Kidney glomerular epithelial cell (primary cell): ENCODE measurements at regions not wholly inside any gene's neighbourhood (a gene's known extent, or its start where the extent isn't known, plus 50 kb on each side); places are given as distances from the start of the nearest gene placed in this dataset.

Experiments
- DNase-seq: peaks from one replicate; lab custom pipeline; 2025; lab: John Stamatoyannopoulos, UW

GRCh38 chr2:103959174-103960128 lies 894.5 kb upstream of the POU3F3 start:
- DNase-seq: peak; percentile 41

- no peak for DNase-seq
These were observed 893.8 kb upstream of the POU3F3 start for GRCh38 chr2:103960129-103960513.

GRCh38 chr2:103960951-103961350 lies 893.0 kb upstream of the POU3F3 start:
- no peak for DNase-seq

GRCh38 chr2:103961862-103962261 lies 892.1 kb upstream of the POU3F3 start:
- DNase-seq: no peak

GRCh38 chr2:103962670-103963069 lies 891.2 kb upstream of the POU3F3 start:
- no peak for DNase-seq

GRCh38 chr2:103963146-103963725 lies 890.7 kb upstream of the POU3F3 start:
- no peak for DNase-seq

- DNase-seq: no peak
These were observed 876.7 kb upstream of the POU3F3 start for GRCh38 chr2:103977241-103977640.

GRCh38 chr2:103977668-103978067 lies 876.2 kb upstream of the POU3F3 start:
- DNase-seq: no peak

- DNase-seq: no peak
These were observed 873.5 kb upstream of the POU3F3 start for GRCh38 chr2:103980401-103980800.

GRCh38 chr2:103982691-103983090 lies 871.2 kb upstream of the POU3F3 start:
- no peak for DNase-seq

- no peak for DNase-seq
These were observed 867.9 kb upstream of the POU3F3 start for GRCh38 chr2:103986001-103986400.

GRCh38 chr2:103991591-103991990 lies 862.3 kb upstream of the POU3F3 start:
- no peak for DNase-seq

GRCh38 chr2:104004821-104005220 lies 849.1 kb upstream of the POU3F3 start:
- no peak for DNase-seq

GRCh38 chr2:104016801-104017200 lies 837.1 kb upstream of the POU3F3 start:
- DNase-seq: no peak

- no peak for DNase-seq
These were observed 830.6 kb upstream of the POU3F3 start for GRCh38 chr2:104023306-104023705.

GRCh38 chr2:104023765-104024164 lies 830.1 kb upstream of the POU3F3 start:
- DNase-seq: no peak

- no peak for DNase-seq
These were observed 828.6 kb upstream of the POU3F3 start for GRCh38 chr2:104025295-104025694.

GRCh38 chr2:104026725-104027124 lies 827.2 kb upstream of the POU3F3 start:
- no peak for DNase-seq

GRCh38 chr2:104027321-104027720 lies 826.6 kb upstream of the POU3F3 start:
- DNase-seq: no peak

- no peak for DNase-seq
These were observed 825.9 kb upstream of the POU3F3 start for GRCh38 chr2:104028061-104028460.

GRCh38 chr2:104033399-104033798 lies 820.5 kb upstream of the POU3F3 start:
- DNase-seq: peak; percentile 32

- no peak for DNase-seq
These were observed 813.1 kb upstream of the POU3F3 start for GRCh38 chr2:104040771-104041170.

GRCh38 chr2:104041351-104041750 lies 812.6 kb upstream of the POU3F3 start:
- no peak for DNase-seq
